ENCODE measurements at regions not wholly inside any gene's neighbourhood (a gene's known extent, or its start where the extent isn't known, plus 50 kb on each side); places are given as distances from the start of the nearest gene placed in this dataset.

DNA sequence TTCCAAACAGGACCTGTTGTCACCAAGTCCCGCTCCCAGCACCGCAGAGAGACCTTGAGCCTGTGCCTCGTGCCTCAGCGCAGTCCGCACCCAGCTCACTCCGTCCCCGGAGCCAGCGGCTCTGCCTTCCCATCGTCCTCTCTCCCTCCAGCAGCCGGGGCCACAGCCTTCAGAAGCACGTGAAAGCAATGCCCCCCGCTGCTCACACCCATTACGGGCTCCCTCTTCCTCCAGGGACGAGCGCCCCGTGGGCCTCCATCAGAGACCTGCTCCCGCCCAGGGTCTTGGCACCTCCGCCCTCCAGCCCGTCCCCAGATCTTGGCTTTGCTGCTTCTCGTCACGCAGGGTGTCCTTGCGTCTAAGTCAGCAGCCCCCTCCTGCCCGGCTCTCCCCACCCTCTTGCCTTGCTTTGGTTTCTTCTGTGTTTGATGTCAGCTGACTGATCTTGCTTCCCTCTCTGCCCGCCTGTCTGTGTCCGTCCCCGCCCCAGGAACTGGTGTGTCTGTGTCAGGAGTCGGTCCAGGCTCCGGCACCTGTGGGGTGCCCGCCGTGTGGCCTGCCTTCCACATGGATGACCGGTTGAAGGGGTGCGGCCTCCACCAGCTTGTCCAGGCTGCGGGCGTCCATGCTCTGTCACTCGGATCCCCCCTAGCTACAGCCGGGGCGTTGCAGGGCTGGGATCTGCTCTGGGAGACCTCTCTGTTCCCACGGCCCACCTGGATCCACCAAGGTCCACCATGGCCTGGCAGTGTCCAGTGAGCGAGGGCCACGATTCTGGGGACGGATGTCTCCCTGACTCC lies 61.9 kb downstream of the FOXL3 start:
- DNase-seq (ENCODE audit: low spot score), result no peak
- H3K27ac ChIP-seq (ENCODE audit: poor library complexity, severe bottlenecking), result no peak overlapping the region
- H3K27me3 ChIP-seq (ENCODE audit: insufficient read depth, poor library complexity, severe bottlenecking), result no peaks in the 10 kb centered on the region
- no peaks in the 10 kb centered on the region for H3K36me3 ChIP-seq (ENCODE audit: low read depth)
- no peak overlapping the region for H3K4me3 ChIP-seq (ENCODE audit: severe bottlenecking)
- no peaks in the 10 kb centered on the region for H3K4me1 ChIP-seq (ENCODE audit: insufficient read depth, poor library complexity, severe bottlenecking)
- no peaks in the 10 kb centered on the region for H3K9me3 ChIP-seq (ENCODE audit: severe bottlenecking)
- no peak for ATAC-seq (ENCODE audit: low read depth)
- TF ChIP-seq, protein P1, sequence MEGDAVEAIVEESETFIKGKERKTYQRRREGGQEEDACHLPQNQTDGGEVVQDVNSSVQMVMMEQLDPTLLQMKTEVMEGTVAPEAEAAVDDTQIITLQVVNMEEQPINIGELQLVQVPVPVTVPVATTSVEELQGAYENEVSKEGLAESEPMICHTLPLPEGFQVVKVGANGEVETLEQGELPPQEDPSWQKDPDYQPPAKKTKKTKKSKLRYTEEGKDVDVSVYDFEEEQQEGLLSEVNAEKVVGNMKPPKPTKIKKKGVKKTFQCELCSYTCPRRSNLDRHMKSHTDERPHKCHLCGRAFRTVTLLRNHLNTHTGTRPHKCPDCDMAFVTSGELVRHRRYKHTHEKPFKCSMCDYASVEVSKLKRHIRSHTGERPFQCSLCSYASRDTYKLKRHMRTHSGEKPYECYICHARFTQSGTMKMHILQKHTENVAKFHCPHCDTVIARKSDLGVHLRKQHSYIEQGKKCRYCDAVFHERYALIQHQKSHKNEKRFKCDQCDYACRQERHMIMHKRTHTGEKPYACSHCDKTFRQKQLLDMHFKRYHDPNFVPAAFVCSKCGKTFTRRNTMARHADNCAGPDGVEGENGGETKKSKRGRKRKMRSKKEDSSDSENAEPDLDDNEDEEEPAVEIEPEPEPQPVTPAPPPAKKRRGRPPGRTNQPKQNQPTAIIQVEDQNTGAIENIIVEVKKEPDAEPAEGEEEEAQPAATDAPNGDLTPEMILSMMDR (IDR thresholded peaks at IDR 0.05; ENCODE audit: poor library complexity, severe bottlenecking), result no peak

DNA sequence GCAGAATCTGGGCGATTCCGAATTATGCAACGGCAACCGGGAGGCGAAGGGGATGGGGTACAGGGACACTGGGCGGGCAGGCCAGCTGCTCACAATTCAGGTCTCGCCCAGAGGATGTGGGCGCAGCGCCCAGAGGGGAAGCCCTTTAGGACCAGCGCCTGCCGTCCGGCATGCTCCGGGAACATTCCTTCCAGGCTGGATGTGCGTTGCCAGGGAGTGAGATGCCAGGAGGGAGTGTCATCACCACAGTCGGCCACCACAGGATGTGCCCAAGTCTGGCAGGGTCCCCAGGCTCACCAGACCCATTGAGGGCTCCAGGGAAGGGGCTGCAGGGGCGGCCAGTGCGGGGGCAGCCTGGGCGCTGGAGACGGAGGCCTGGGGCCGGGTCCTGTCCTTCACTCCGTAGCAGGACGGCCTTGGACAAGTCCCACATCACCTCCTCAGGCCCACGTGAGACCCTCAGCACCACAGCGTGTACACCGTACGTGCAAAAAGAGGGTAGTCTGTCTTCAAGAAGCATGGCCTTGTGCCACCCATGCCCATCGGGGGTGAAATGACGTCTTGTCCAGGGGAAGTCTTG lies 63.9 kb downstream of the FOXL3 start:
- Histone ChIP-seq H3K4me3 (ENCODE audit: severe bottlenecking) (no peak overlapping the region), H3K9me3 (ENCODE audit: severe bottlenecking) (no peaks in the 10 kb centered on the region), H3K27ac (ENCODE audit: poor library complexity, severe bottlenecking) (no peak overlapping the region), H3K27me3 (ENCODE audit: insufficient read depth, poor library complexity, severe bottlenecking) (no peaks in the 10 kb centered on the region), H3K4me1 (ENCODE audit: insufficient read depth, poor library complexity, severe bottlenecking) (no peaks in the 10 kb centered on the region), H3K36me3 (ENCODE audit: low read depth) (no peaks in the 10 kb centered on the region)
- ATAC-seq (ENCODE audit: low read depth) (0 out of 3 replicates have a peak, but pooled peaks have one; percentile 19), DNase-seq (ENCODE audit: low spot score) (no peak)
- TF ChIP-seq, protein P1 (IDR thresholded peaks at IDR 0.05; ENCODE audit: poor library complexity, severe bottlenecking), result no peak

DNA sequence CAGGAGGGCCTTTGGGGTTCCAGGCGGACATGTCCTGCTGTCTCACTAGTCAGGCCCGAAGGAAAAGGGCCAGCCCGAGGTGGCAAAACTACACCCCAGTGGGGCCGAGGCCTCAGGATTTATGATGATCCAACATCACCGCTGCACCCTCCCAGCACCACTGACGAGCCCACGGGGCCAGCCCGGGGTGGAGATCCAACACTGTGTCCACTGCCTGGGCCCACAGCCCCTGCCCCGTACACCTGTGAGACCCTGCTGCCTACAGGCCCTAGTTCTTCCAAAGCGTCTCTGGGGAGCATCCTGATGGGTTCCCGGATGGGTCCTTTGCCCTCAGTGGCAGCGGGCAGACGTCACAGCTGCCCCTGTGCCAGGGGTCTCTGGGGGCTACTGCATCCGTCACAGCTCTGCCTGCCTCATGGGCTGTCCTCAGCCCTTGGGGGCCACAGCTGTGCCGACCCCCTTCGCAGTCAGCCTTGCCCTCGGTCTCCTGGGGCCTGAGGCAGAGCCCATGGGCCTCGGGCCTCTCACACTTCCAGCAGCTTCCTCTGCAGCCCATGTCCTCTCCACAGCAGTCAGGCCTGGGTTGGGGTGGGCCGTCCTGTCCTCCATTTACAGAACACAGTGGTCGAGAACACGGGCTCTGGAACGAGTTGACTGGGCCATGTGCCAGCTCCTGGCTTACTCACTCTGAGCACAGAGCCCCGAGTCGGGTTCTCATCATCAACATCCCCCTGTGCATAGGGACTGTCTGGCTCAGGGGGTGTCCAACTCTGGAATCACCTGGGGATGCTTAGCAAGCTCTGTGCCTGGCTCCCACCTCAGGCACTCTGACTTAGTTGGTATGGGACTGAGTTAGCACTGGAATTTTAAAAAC lies 64.9 kb downstream of the FOXL3 start:
- H3K4me1 ChIP-seq (ENCODE audit: insufficient read depth, poor library complexity, severe bottlenecking), result no peaks in the 10 kb centered on the region
- DNase-seq (ENCODE audit: low spot score) (no peak), ATAC-seq (ENCODE audit: low read depth) (no peak)
- no peaks in the 10 kb centered on the region for H3K36me3 ChIP-seq (ENCODE audit: low read depth)
- no peak overlapping the region for H3K27ac ChIP-seq (ENCODE audit: poor library complexity, severe bottlenecking)
- no peaks in the 10 kb centered on the region for H3K9me3 ChIP-seq (ENCODE audit: severe bottlenecking)
- TF ChIP-seq, protein P1 (IDR thresholded peaks at IDR 0.05; ENCODE audit: poor library complexity, severe bottlenecking), result no peak
- H3K27me3 ChIP-seq (ENCODE audit: insufficient read depth, poor library complexity, severe bottlenecking), result no peaks in the 10 kb centered on the region
- no peak overlapping the region for H3K4me3 ChIP-seq (ENCODE audit: severe bottlenecking)

DNA sequence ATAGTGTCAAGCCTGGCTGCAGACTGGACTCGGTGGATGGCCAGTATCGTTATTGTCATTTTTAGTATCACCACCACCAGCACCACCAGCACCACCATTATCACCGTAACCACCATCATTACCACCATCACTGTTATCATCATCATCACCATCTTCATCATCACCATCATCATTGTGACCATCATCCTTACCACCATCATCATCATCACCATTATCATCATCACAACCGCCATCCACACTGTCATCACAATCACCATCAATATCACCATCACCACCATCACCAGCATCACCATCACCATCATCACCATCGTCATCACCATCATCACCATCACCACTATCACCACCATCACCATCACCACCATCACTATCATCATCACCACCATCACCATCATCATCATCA lies 65.6 kb downstream of the FOXL3 start:
- no peaks in the 10 kb centered on the region for H3K9me3 ChIP-seq (ENCODE audit: severe bottlenecking)
- ATAC-seq (ENCODE audit: low read depth) (no peak), DNase-seq (ENCODE audit: low spot score) (no peak)
- TF ChIP-seq, protein P1 (IDR thresholded peaks at IDR 0.05; ENCODE audit: poor library complexity, severe bottlenecking), result no peak
- no peak overlapping the region for H3K4me3 ChIP-seq (ENCODE audit: severe bottlenecking)
- no peaks in the 10 kb centered on the region for H3K36me3 ChIP-seq (ENCODE audit: low read depth)
- H3K27me3 ChIP-seq (ENCODE audit: insufficient read depth, poor library complexity, severe bottlenecking), result no peaks in the 10 kb centered on the region
- no peaks in the 10 kb centered on the region for H3K4me1 ChIP-seq (ENCODE audit: insufficient read depth, poor library complexity, severe bottlenecking)
- no peak overlapping the region for H3K27ac ChIP-seq (ENCODE audit: poor library complexity, severe bottlenecking)
